HepG2 (cell line): ENCODE measurements at regions not wholly inside any gene's neighbourhood (a gene's known extent, or its start where the extent isn't known, plus 50 kb on each side); places are given as distances from the start of the nearest gene placed in this dataset.

Experiments used
- ATAC-seq: fragments of 200-7000 bp; cut with Tn5 transposase; 3 replicates; pipeline ENCODE4 v1.9.1; 2020; ENCODE audit warnings: mild to moderate bottlenecking, moderate library complexity
- BruUV-seq: library from RNA; stranded (reverse); fragments of 400-500 nt; replicated peaks from 2 replicates; lab custom pipeline; 2021; lab: Mats Ljungman, UMichigan
- CTCF ChIA-PET: fragments of 300-600 bp; formaldehyde crosslinking; extraction: SDS; loops from one replicate; lab custom pipeline; 2021; ENCODE audit warnings: low total read pairs, inconsistent platforms, low intra/inter-chr PET ratio; lab: Yijun Ruan, JAX
- POLR2A ChIA-PET: fragments of 350-600 bp; sonication (Branson Sonifier 250); formaldehyde crosslinking; loops from one replicate; lab custom pipeline; 2020; ENCODE audit warnings: antibody characterized with exemption, inconsistent platforms; lab: Yijun Ruan, JAX
- DNase-seq: peaks from one replicate; pipeline ENCODE4 v3.0.0-alpha.2; 2015; ENCODE audit warnings: low spot score
- FAIRE-seq: peaks from 3 replicates; lab custom pipeline; 2011; peaks lifted over from hg19 to GRCh38; lab: Jason Lieb, UNC
- H2AFZ ChIP-seq: one replicate; pipeline ENCODE4 v1.6.1; 2011; ENCODE audit warnings: low read length, inconsistent platforms
- H3K27ac ChIP-seq: fragments of 300-600 bp; 3 replicates; pipeline ENCODE4 v1.8.0; 2011; ENCODE audit warnings: mixed run types, mild to moderate bottlenecking, mixed read lengths, low read length, inconsistent platforms; ENCODE audit not compliant: insufficient read depth; ENCODE audit errors: extremely low read length
- H3K27me3 ChIP-seq, 2 experiments: fragments of 200-600 bp in 1 of 2; 2 replicates in 1 of 2; 3 replicates in 1 of 2; pipeline versions ENCODE4 v1.6.0 to v1.8.0; 2011; ENCODE audit warnings: low read length in 2 of 2, mild to moderate bottlenecking in 2 of 2, moderate library complexity in 2 of 2, inconsistent platforms in 1 of 2; ENCODE audit not compliant: insufficient read depth in 2 of 2, control insufficient read depth in 1 of 2
- H3K36me3 ChIP-seq, 2 experiments: fragments of 200-600 bp in 1 of 2; replicated peaks in 1 of 2; 2 replicates in 1 of 2; 3 replicates in 1 of 2; pipeline versions ENCODE4 v1.5.1 to v1.8.0; 2011; ENCODE audit warnings: low read length in 2 of 2, inconsistent platforms in 1 of 2; ENCODE audit not compliant: insufficient read depth in 2 of 2, control insufficient read depth in 1 of 2
- H3K4me1 ChIP-seq: 2 replicates; pipeline ENCODE4 v1.5.1; 2012; ENCODE audit warnings: low read length, inconsistent platforms; ENCODE audit not compliant: insufficient read depth
- H3K4me2 ChIP-seq: 2 replicates; pipeline ENCODE4 v1.6.0; 2011; ENCODE audit warnings: low read depth, low read length, inconsistent platforms
- H3K4me3 ChIP-seq, 3 experiments: fragments of 200-600 bp in 1 of 3; sonication (generic), shearing (Covaris generic) in 1 of 3; replicated peaks in 1 of 3; 2 replicates each; pipeline ENCODE4 v1.5.1; 2011 to 2016; ENCODE audit warnings: low read length in 3 of 3, inconsistent platforms in 2 of 3, low read depth in 2 of 3, mild to moderate bottlenecking in 2 of 3, control low read depth in 1 of 3, mixed read lengths in 1 of 3; ENCODE audit not compliant: insufficient read depth in 1 of 3
- H3K79me2 ChIP-seq: one replicate; pipeline ENCODE4 v1.6.1; 2011; ENCODE audit warnings: low read length, inconsistent platforms; ENCODE audit not compliant: insufficient read depth
- H3K9ac ChIP-seq: 2 replicates; pipeline ENCODE4 v1.6.0; 2011; ENCODE audit warnings: mild to moderate bottlenecking, low read depth, low read length, inconsistent platforms; ENCODE audit not compliant: insufficient read depth
- H3K9me3 ChIP-seq: 2 replicates; pipeline ENCODE4 v1.5.1; 2012; ENCODE audit warnings: mild to moderate bottlenecking, low read length
- H4K20me1 ChIP-seq: 2 replicates; pipeline ENCODE4 v1.6.0; 2011; ENCODE audit warnings: inconsistent platforms, mild to moderate bottlenecking, low read length, moderate library complexity; ENCODE audit not compliant: insufficient read depth
- ATF7 ChIP-seq, 2 experiments: fragments of 450-650 bp in 1 of 2; sonication (generic) in 1 of 2; formaldehyde crosslinking in 1 of 2; IDR thresholded peaks; 2 replicates each; pipeline versions ENCODE4 v1.4.0 to v1.6.1; 2016 to 2020; ENCODE audit warnings: antibody characterized with exemption in 1 of 2, mild to moderate bottlenecking in 1 of 2, missing genetic modification reagents in 1 of 2
- HIVEP1 ChIP-seq: sonication (generic); formaldehyde crosslinking; IDR thresholded peaks from 2 replicates; pipeline ENCODE4 v1.4.0; 2020; ENCODE audit warnings: mild to moderate bottlenecking, missing genetic modification reagents
- PTBP1 ChIP-seq: fragments of 200-400 bp; formaldehyde crosslinking; IDR thresholded peaks from 2 replicates; pipeline ENCODE4 v1.6.1; 2018; ENCODE audit warnings: low read length, low read depth; ENCODE audit not compliant: poor library complexity, severe bottlenecking
- RCOR2 ChIP-seq: IDR thresholded peaks from 2 replicates; pipeline ENCODE4 v1.6.1; 2016; ENCODE audit warnings: missing biosample characterization, missing genetic modification reagents
- ZFYVE20 ChIP-seq: sonication (generic); formaldehyde crosslinking; IDR thresholded peaks from 2 replicates; pipeline ENCODE4 v1.8.0; 2023; ENCODE audit warnings: low read depth, mild to moderate bottlenecking, moderate library complexity, missing genetic modification reagents, borderline replicate concordance
- ZNF20 ChIP-seq: sonication (generic); formaldehyde crosslinking; IDR thresholded peaks from 2 replicates; pipeline ENCODE4 v1.4.0; 2020; ENCODE audit warnings: mild to moderate bottlenecking, moderate library complexity, missing genetic modification reagents
- ZNF350 ChIP-seq: sonication (generic); formaldehyde crosslinking; IDR thresholded peaks from 2 replicates; pipeline ENCODE4 v1.4.0; 2020; ENCODE audit warnings: mild to moderate bottlenecking, low read depth, missing genetic modification reagents, borderline replicate concordance
- ZNF431 ChIP-seq: sonication (generic); formaldehyde crosslinking; IDR thresholded peaks from 2 replicates; pipeline ENCODE4 v1.9.0; 2022; ENCODE audit warnings: missing genetic modification reagents, low read depth, mild to moderate bottlenecking, borderline replicate concordance
- ZNF432 ChIP-seq: sonication (generic); formaldehyde crosslinking; IDR thresholded peaks from 2 replicates; pipeline ENCODE4 v1.5.0; 2020; ENCODE audit warnings: missing genetic modification reagents, mild to moderate bottlenecking, borderline replicate concordance
- WGBS: methylation state at CpG from one replicate; pipeline ENCODE4 v1.1.6; 2017; ENCODE audit warnings: low lambda C conversion rate; 5-methylcytosine and 5-hydroxymethylcytosine counted together
- in situ Hi-C: cut with HindIII; loops from 2 replicates; pipeline ENCODE4 v1.10.0; 2017; ENCODE audit warnings: low pct_unique_long_range_greater_than_20kb; ENCODE audit not compliant: extremely low pct_ligation_motif_present
- intact Hi-C: fragments of 100-400 bp; cut with micrococcal nuclease; formaldehyde crosslinking; loops from one replicate; pipeline ENCODE4 v1.10.0; 2022; ENCODE audit not compliant: unreplicated experiment
- TF ChIP-seq, protein P1 (sequence below): sonication (generic); formaldehyde crosslinking; IDR thresholded peaks from 2 replicates; pipeline ENCODE4 v1.5.0; 2020; ENCODE audit warnings: missing genetic modification reagents
- TF ChIP-seq, protein P2 (sequence below): sonication (generic); formaldehyde crosslinking; IDR thresholded peaks from 2 replicates; pipeline ENCODE4; 2020; ENCODE audit warnings: missing genetic modification reagents, mild to moderate bottlenecking, borderline replicate concordance

DNA sequence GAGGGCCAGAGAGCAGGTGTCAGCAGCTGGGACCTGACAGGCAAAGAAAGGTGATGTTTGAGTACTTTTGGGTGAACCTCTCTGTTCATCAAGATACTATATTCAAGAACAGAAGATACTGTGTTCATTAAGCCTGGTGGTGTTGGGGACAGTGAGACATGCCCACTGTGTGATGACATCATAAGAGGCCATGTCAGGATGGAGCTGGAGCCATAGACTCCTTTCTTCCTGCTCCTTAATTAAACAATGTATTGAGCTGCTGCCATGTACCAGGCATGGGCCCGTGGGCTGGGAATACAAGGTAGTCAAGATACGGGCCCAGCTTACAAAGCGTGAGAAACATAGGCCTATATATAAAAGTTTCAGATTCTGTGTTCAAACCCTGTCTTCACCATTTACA, 435.4 kb downstream of the RPS6KC1 start:
- Histone ChIP-seq H3K36me3 (no peaks in the 10 kb centered on the region), H3K4me1 (peaks cover 6% of the 10 kb centered on the region), H3K27me3 (peaks cover 0 to 1% of the 10 kb centered on the region in 2 experiments; a peak in 1 of 5 replicates), H2AFZ (no peak overlapping the region), H3K79me2 (no peaks in the 10 kb centered on the region), H3K9me3 (no peaks in the 10 kb centered on the region), H3K4me3 (no peak overlapping the region), H3K9ac (no peak overlapping the region), H4K20me1 (no peaks in the 10 kb centered on the region), H3K4me2 (no peak overlapping the region), H3K27ac (no peak overlapping the region)
- DNase-seq (no peak), ATAC-seq (no peak), FAIRE-seq (no peak)
- intact Hi-C loops = no loop called here
- ChIA-PET CTCF (no interaction called here), POLR2A (no interaction called here)
- no TSS peak for BruUV-seq
- 86% methylated on average over 2 of the region's 3 CpGs for WGBS
- TF ChIP-seq RCOR2 (CRISPR knock-in tag) (no peak), ATF7 (IDR thresholded peaks at IDR 0.05) (peak; percentile 69), ATF7 (CRISPR knock-in tag; IDR thresholded peaks at IDR 0.05) (no peak)
- in situ Hi-C loops = no loop called here

DNA sequence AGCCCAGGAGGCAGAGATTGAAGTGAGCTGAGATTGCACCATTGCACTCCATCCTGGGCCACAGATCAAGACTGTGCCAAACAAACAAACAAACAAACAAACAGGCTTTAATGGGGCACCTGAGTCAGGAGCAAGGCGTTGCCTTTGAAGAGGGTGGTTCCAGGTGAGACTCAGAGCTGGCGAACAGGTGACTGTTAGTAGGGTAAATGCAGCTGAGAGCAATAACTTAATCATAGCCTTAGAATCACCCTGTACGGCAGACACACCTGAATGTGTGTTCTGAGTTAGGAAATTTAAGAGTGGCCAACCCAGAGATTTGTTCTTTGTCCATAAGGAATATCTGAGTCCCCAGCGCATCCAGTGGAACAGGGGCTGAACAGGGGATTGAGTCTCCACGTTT, 440.4 kb downstream of the RPS6KC1 start:
- H3K9ac ChIP-seq = no peak overlapping the region
- CTCF ChIA-PET = no interaction called here
- intact Hi-C loops = loop anchor here (5.0 kb wide), 1 partner anchor 119 kb away; no protein-coding TSS in a partner anchor

More for the DNA sequence above, 440.4 kb downstream of the RPS6KC1 start:
- POLR2A ChIA-PET = interaction anchor here (1.6 kb wide), 1 partner anchor 119 kb away, joined by 5 read pairs; no protein-coding TSS in a partner anchor
- ATAC-seq = no peak
- Histone ChIP-seq H3K4me2 (no peak overlapping the region), H3K9me3 (no peaks in the 10 kb centered on the region), H4K20me1 (no peaks in the 10 kb centered on the region), H2AFZ (no peak overlapping the region), H3K4me1 (peaks cover 34% of the 10 kb centered on the region), H3K36me3 (no peaks in the 10 kb centered on the region), H3K27me3 (no peaks in the 10 kb centered on the region), H3K4me3 (no peak overlapping the region), H3K27ac (peak overlapping the region; percentile 73), H3K79me2 (no peaks in the 10 kb centered on the region)
- FAIRE-seq = no peak
- BruUV-seq = no TSS peak
- no peak for DNase-seq
- in situ Hi-C loops = no loop called here
- WGBS = 83% methylated on average over 5 of the region's 5 CpGs
- TF ChIP-seq, protein P1, sequence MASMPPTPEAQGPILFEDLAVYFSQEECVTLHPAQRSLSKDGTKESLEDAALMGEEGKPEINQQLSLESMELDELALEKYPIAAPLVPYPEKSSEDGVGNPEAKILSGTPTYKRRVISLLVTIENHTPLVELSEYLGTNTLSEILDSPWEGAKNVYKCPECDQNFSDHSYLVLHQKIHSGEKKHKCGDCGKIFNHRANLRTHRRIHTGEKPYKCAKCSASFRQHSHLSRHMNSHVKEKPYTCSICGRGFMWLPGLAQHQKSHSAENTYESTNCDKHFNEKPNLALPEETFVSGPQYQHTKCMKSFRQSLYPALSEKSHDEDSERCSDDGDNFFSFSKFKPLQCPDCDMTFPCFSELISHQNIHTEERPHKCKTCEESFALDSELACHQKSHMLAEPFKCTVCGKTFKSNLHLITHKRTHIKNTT (CRISPR knock-in tag) = no peak
- TF ChIP-seq ZNF20 (CRISPR knock-in tag) (no peak), HIVEP1 (CRISPR knock-in tag) (no peak), PTBP1 (no peak), ZNF431 (CRISPR knock-in tag) (no peak), ZNF432 (no peak), ZNF350 (CRISPR knock-in tag) (no peak), ZFYVE20 (CRISPR knock-in tag) (no peak)
- TF ChIP-seq, protein P2, sequence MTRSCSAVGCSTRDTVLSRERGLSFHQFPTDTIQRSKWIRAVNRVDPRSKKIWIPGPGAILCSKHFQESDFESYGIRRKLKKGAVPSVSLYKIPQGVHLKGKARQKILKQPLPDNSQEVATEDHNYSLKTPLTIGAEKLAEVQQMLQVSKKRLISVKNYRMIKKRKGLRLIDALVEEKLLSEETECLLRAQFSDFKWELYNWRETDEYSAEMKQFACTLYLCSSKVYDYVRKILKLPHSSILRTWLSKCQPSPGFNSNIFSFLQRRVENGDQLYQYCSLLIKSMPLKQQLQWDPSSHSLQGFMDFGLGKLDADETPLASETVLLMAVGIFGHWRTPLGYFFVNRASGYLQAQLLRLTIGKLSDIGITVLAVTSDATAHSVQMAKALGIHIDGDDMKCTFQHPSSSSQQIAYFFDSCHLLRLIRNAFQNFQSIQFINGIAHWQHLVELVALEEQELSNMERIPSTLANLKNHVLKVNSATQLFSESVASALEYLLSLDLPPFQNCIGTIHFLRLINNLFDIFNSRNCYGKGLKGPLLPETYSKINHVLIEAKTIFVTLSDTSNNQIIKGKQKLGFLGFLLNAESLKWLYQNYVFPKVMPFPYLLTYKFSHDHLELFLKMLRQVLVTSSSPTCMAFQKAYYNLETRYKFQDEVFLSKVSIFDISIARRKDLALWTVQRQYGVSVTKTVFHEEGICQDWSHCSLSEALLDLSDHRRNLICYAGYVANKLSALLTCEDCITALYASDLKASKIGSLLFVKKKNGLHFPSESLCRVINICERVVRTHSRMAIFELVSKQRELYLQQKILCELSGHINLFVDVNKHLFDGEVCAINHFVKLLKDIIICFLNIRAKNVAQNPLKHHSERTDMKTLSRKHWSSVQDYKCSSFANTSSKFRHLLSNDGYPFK (CRISPR knock-in tag) = no peak
